Epidermal melanocyte (primary cell): ENCODE measurements at regions not wholly inside any gene's neighbourhood (a gene's known extent, or its start where the extent isn't known, plus 50 kb on each side); places are given as distances from the start of the nearest gene placed in this dataset.
"Not testable (repeated sequence)": the region's sequence is repeated elsewhere in the genome, so short reads cannot be mapped to it uniquely, and the experiment has no call there.

Experiments
- DNase-seq: peaks from one replicate; pipeline ENCODE4 v3.0.0; 2011; ENCODE audit warnings: low spot score; ENCODE audit not compliant: insufficient read length

GRCh38 chr15:98088307-98088945, 127.9 kb downstream of the ARRDC4 start:
- DNase-seq: not testable (repeated sequence)

GRCh38 chr15:98089352-98089751, 128.8 kb downstream of the ARRDC4 start:
- not testable (repeated sequence) for DNase-seq

DNA sequence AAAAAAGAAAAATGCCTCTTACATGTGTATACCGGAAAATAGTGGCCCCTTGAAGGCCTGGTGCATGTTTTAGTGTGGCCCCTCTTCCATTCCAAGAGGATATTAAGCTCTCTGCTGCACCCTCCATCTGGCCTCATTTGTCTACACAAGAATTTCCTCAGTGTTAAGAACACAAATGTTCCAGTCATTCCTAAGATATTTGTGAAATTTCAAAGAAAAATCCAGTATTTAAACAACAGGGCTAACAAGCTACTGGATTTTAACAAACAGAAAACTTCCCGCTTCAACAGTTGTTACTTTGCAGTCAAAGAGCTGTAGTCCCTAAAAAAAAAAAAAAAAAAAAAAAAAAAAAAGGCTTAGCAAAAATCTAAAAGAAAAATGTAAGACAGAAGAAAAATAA, 137.5 kb downstream of the ARRDC4 start:
- DNase-seq: not testable (repeated sequence)

- not testable (repeated sequence) for DNase-seq
Observed at GRCh38 chr15:98100606-98101005, 140.1 kb downstream of the ARRDC4 start.

- DNase-seq: no peak
Observed at GRCh38 chr15:98103570-98103969, 143.1 kb downstream of the ARRDC4 start.

GRCh38 chr15:98104386-98105151, 144.1 kb downstream of the ARRDC4 start:
- DNase-seq: not testable (repeated sequence)

- DNase-seq: not testable (repeated sequence)
Observed at GRCh38 chr15:98106615-98107194, 146.2 kb downstream of the ARRDC4 start.

DNA sequence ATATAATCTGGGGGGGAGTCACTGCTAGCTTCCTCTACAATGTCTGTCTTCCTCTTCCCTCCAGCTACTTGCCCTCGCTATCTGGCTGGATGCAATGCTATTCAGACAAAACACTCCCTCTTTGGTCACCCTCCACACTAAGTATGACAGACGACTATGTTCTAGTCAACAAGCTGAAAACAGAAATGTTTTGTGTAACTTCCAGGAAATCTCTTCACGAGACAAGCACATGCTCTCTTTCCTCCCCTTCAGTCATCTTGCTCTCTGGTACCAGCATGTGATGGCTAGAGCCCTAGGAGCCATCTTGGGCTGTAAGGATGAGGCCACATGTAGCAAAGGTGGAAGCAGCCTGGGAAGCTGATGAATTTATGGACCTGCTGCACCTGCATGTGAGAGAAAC, 151.3 kb downstream of the ARRDC4 start:
- DNase-seq: no peak

GRCh38 chr15:98113327-98113726, 152.8 kb downstream of the ARRDC4 start:
- DNase-seq: peak; percentile 36

DNA sequence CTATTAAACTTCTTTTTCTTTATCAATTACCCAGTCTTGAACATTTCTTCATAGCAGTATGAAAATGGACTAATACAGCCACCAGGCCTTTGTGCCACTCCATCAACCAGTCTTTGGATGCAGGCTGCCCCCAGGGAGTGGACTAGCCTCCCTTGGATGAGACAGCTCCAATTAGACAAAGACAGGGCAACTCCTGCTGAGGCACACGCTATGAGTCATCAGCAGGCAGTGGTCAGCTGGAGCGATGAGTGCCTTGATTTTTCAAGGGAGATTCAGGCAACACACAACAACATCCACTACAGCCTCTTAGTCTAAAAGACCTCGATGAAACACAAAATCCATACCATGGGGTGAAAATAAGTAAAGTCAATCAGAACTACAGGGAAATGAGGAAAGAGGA, 160.1 kb downstream of the ARRDC4 start:
- DNase-seq: no peak

GRCh38 chr15:98121536-98121935, 161.0 kb downstream of the ARRDC4 start:
- DNase-seq: no peak

GRCh38 chr15:98121957-98122356, 161.5 kb downstream of the ARRDC4 start:
- DNase-seq: no peak

DNA sequence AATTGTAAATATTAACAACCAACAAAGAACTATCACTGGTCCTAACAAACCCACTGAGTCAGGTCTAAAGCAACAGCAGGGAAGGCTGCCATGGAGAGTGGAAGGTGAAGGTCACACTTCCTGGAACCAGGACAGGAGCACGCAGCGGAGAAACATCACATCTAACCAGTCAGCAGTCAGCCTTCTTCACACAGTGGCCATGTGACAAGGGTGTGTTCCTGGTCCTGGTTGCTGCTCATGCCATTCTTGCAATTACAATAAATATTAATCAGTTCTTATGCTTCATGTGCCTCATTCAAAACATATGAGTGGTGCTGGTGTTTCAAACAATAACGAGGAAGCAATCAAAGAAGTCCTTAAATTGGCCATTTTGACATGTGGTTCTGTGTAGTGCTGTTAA, 162.8 kb downstream of the ARRDC4 start:
- no peak for DNase-seq

GRCh38 chr15:98123834-98124233, 163.3 kb downstream of the ARRDC4 start:
- DNase-seq: no peak

GRCh38 chr15:98124581-98124980, 164.1 kb downstream of the ARRDC4 start:
- DNase-seq: no peak

- no peak for DNase-seq
Observed at GRCh38 chr15:98126326-98127085, 166.0 kb downstream of the ARRDC4 start.

DNA sequence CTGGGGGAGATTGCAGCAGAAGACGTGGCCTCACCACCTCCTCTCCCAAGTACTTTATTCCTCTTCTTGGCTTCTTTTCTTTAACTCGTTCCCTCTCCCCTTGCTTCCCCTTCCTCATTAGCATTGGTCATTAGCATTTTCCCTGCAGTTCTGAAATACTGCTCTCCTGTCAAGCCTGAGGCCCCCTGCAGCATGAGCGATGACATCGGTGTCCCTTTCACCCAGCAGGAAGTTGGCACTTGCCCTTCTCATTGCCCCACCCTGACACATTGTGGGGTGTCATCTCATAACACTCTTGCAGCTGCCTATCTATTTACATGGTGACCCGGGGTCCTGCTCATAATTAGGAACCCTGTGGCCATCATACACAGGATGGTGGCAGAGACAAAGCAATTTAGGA, 167.1 kb downstream of the ARRDC4 start:
- no peak for DNase-seq

DNA sequence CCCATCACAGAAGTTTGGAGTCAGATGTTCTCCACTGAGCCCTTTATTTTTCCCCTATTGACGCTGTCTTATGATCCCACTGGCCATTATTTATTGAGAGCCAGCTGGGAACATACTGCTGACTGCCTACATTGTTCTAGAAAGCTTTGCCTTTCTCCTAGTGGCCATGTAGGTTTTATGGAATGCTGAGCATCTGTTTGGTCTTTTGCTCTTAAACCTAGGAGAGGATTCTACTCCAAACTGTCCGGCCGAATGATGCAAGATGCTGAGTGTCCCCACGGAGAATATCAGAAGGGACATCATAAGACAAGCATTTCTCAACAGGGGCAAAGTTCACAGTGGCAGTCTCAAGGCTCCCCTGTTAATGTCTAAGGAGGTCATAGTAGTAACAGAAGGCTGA, 171.4 kb downstream of the ARRDC4 start:
- DNase-seq: no peak

GRCh38 chr15:98134905-98135304, 174.4 kb downstream of the ARRDC4 start:
- DNase-seq: no peak

- DNase-seq: no peak
Observed at GRCh38 chr15:98138910-98139309, 178.4 kb downstream of the ARRDC4 start.

- DNase-seq: no peak
Observed at GRCh38 chr15:98139337-98139736, 178.8 kb downstream of the ARRDC4 start.

- DNase-seq: no peak
Observed at GRCh38 chr15:98142572-98142971, 182.1 kb downstream of the ARRDC4 start.
